ENCODE measurements at regions not wholly inside any gene's neighbourhood (a gene's known extent, or its start where the extent isn't known, plus 50 kb on each side); places are given as distances from the start of the nearest gene placed in this dataset.
A peak's percentile ranks its signal among the peaks of the same experiment; 100 is the strongest.

GRCh38 chr21:35628316-35628715 lies 432.0 kb downstream of the SETD4 start:
- TF ChIP-seq NFIC (IDR thresholded peaks at IDR 0.05; ENCODE audit: borderline replicate concordance): no peak
- no peak for TF ChIP-seq MEF2A (IDR thresholded peaks at IDR 0.05; ENCODE audit: borderline replicate concordance, low read depth)
- no peak for TF ChIP-seq CHD2 (IDR thresholded peaks at IDR 0.05; ENCODE audit: low read length, partially characterized antibody)
- no peak for TF ChIP-seq GATA2 (CRISPR knock-in tag; IDR thresholded peaks at IDR 0.05)
- TF ChIP-seq CTCF (IDR thresholded peaks at IDR 0.05): no peak
- 0 out of 2 replicates have a peak, but pooled peaks have one; percentile 8 for TF ChIP-seq JUND (IDR thresholded peaks at IDR 0.05)

Data from SK-N-SH (cell line).